ENCODE measurements at regions not wholly inside any gene's neighbourhood (a gene's known extent, or its start where the extent isn't known, plus 50 kb on each side); places are given as distances from the start of the nearest gene placed in this dataset.

- Histone ChIP-seq H3K9me2 (ENCODE audit: insufficient read depth, low read length) (no peaks in the 10 kb centered on the region), H3K36me3 (ENCODE audit: insufficient read depth, low read length) (no peaks in the 10 kb centered on the region), H2AFZ (ENCODE audit: low read length) (no peak overlapping the region), H3K27ac (ENCODE audit: low read depth, low read length, poor library complexity, severe bottlenecking) (no peak overlapping the region), H3K4me3 (ENCODE audit: low read depth, low read length, poor library complexity, severe bottlenecking) (no peak overlapping the region), H3K4me1 (ENCODE audit: insufficient read depth, low read length, poor library complexity, severe bottlenecking) (no peaks in the 10 kb centered on the region), H3K9me3 (ENCODE audit: low read length) (no peaks in the 10 kb centered on the region), H4K20me1 (ENCODE audit: insufficient read depth, low read length) (no peaks in the 10 kb centered on the region), H3K4me2 (ENCODE audit: low read length) (no peak overlapping the region), H3K79me2 (ENCODE audit: insufficient read depth, low read depth, low read length) (no peaks in the 10 kb centered on the region)
- ChIA-PET CTCF (ENCODE audit: unreplicated experiment) (no interaction called here), POLR2A (no interaction called here)
- BruUV-seq (replicated peaks) = no TSS peak
- no peak for TF ChIP-seq EZH2phosphoT487 (IDR thresholded peaks at IDR 0.05; ENCODE audit: borderline replicate concordance, low read depth, low read length)
- TF ChIP-seq, protein P1, sequence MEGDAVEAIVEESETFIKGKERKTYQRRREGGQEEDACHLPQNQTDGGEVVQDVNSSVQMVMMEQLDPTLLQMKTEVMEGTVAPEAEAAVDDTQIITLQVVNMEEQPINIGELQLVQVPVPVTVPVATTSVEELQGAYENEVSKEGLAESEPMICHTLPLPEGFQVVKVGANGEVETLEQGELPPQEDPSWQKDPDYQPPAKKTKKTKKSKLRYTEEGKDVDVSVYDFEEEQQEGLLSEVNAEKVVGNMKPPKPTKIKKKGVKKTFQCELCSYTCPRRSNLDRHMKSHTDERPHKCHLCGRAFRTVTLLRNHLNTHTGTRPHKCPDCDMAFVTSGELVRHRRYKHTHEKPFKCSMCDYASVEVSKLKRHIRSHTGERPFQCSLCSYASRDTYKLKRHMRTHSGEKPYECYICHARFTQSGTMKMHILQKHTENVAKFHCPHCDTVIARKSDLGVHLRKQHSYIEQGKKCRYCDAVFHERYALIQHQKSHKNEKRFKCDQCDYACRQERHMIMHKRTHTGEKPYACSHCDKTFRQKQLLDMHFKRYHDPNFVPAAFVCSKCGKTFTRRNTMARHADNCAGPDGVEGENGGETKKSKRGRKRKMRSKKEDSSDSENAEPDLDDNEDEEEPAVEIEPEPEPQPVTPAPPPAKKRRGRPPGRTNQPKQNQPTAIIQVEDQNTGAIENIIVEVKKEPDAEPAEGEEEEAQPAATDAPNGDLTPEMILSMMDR (conservative IDR thresholded peaks at IDR 0.05; ENCODE audit: low read length) = no peak
- no peak for DNase-seq (ENCODE audit: low spot score)
- intact Hi-C loops (cut with micrococcal nuclease; ENCODE audit: unreplicated experiment) = no loop called here
Observed at GRCh38 chr21:35683664-35684304, 376.5 kb downstream of the SETD4 start.

- no peaks in the 10 kb centered on the region for H3K4me1 ChIP-seq (ENCODE audit: insufficient read depth, low read length, poor library complexity, severe bottlenecking)
- no peak overlapping the region for H2AFZ ChIP-seq (ENCODE audit: low read length)
- H3K27ac ChIP-seq (ENCODE audit: low read depth, low read length, poor library complexity, severe bottlenecking) = no peak overlapping the region
- TF ChIP-seq, protein P1 (conservative IDR thresholded peaks at IDR 0.05; ENCODE audit: low read length) = no peak
- no peak for TF ChIP-seq EZH2phosphoT487 (IDR thresholded peaks at IDR 0.05; ENCODE audit: borderline replicate concordance, low read depth, low read length)
- no peaks in the 10 kb centered on the region for H3K9me3 ChIP-seq (ENCODE audit: low read length)
- H3K79me2 ChIP-seq (ENCODE audit: insufficient read depth, low read depth, low read length) = no peaks in the 10 kb centered on the region
- no peak overlapping the region for H3K4me3 ChIP-seq (ENCODE audit: low read depth, low read length, poor library complexity, severe bottlenecking)
- DNase-seq (ENCODE audit: low spot score) = no peak
- no peaks in the 10 kb centered on the region for H3K9me2 ChIP-seq (ENCODE audit: insufficient read depth, low read length)
- ChIA-PET CTCF (ENCODE audit: unreplicated experiment) (no interaction called here), POLR2A (no interaction called here)
- H3K4me2 ChIP-seq (ENCODE audit: low read length) = no peak overlapping the region
- no peaks in the 10 kb centered on the region for H4K20me1 ChIP-seq (ENCODE audit: insufficient read depth, low read length)
- no TSS peak for BruUV-seq (replicated peaks)
- intact Hi-C loops (cut with micrococcal nuclease; ENCODE audit: unreplicated experiment) = no loop called here
- no peaks in the 10 kb centered on the region for H3K36me3 ChIP-seq (ENCODE audit: insufficient read depth, low read length)
Observed at GRCh38 chr21:35682904-35683549, 377.3 kb downstream of the SETD4 start.

DNA sequence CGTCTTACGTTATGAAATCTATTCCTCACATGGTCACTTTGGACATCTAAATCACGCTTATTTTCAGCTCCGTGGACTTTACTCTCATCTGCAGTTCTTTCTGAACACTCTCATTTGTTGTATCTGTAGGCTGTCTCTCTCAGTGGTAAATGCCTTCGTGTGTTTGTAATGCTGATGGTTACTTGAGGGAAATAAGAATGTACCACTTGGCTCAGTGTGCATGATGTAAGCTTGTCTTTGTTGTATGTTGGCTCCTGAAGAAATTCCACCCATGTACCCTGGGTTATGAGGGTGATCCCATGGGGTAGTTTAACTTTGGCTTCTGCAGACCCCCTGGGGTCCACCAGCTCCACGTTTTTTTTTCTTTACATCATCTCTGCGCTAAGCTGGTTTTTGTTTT is 378.4 kb downstream of the SETD4 start:
- H3K9me3 ChIP-seq (ENCODE audit: low read length) = no peaks in the 10 kb centered on the region
- no peak overlapping the region for H3K27ac ChIP-seq (ENCODE audit: low read depth, low read length, poor library complexity, severe bottlenecking)
- H4K20me1 ChIP-seq (ENCODE audit: insufficient read depth, low read length) = no peaks in the 10 kb centered on the region
- DNase-seq (ENCODE audit: low spot score) = no peak
- ChIA-PET POLR2A (interaction anchor here (0.6 to 1.3 kb wide), 2 partner anchors 25 to 170 kb away, joined by 3 to 6 read pairs; no protein-coding TSS in a partner anchor), CTCF (ENCODE audit: unreplicated experiment) (no interaction called here)
- no peaks in the 10 kb centered on the region for H3K4me1 ChIP-seq (ENCODE audit: insufficient read depth, low read length, poor library complexity, severe bottlenecking)
- no peak overlapping the region for H2AFZ ChIP-seq (ENCODE audit: low read length)
- no peak overlapping the region for H3K4me3 ChIP-seq (ENCODE audit: low read depth, low read length, poor library complexity, severe bottlenecking)
- TF ChIP-seq EZH2phosphoT487 (IDR thresholded peaks at IDR 0.05; ENCODE audit: borderline replicate concordance, low read depth, low read length) = no peak
- TF ChIP-seq, protein P1 (conservative IDR thresholded peaks at IDR 0.05; ENCODE audit: low read length) = no peak
- no peaks in the 10 kb centered on the region for H3K9me2 ChIP-seq (ENCODE audit: insufficient read depth, low read length)
- intact Hi-C loops (cut with micrococcal nuclease; ENCODE audit: unreplicated experiment) = no loop called here
- H3K36me3 ChIP-seq (ENCODE audit: insufficient read depth, low read length) = no peaks in the 10 kb centered on the region
- H3K4me2 ChIP-seq (ENCODE audit: low read length) = no peak overlapping the region
- no peaks in the 10 kb centered on the region for H3K79me2 ChIP-seq (ENCODE audit: insufficient read depth, low read depth, low read length)
- BruUV-seq (replicated peaks) = no TSS peak

Measured in OCI-LY7 (cell line).